Astrocyte (in vitro differentiated cells and primary cell): ENCODE measurements at regions not wholly inside any gene's neighbourhood (a gene's known extent, or its start where the extent isn't known, plus 50 kb on each side); places are given as distances from the start of the nearest gene placed in this dataset.

Experiments used
- DNase-seq: peaks from one replicate; pipeline ENCODE4 v3.0.0-alpha.2; 2010; ENCODE audit warnings: low read depth
- FAIRE-seq: peaks from 2 replicates; lab custom pipeline; 2011; peaks lifted over from hg19 to GRCh38; lab: Jason Lieb, UNC
- H2AFZ ChIP-seq: 2 replicates; pipeline ENCODE4 v1.6.0; 2012; ENCODE audit warnings: low read depth, low read length, inconsistent platforms
- H3K27ac ChIP-seq: 2 replicates; pipeline ENCODE4 v1.5.1; 2011; ENCODE audit warnings: low read depth, low read length, inconsistent platforms
- H3K27me3 ChIP-seq: 2 replicates; pipeline ENCODE4 v1.6.0; 2011; ENCODE audit warnings: low read length, inconsistent platforms; ENCODE audit not compliant: insufficient read depth
- H3K36me3 ChIP-seq: 2 replicates; pipeline ENCODE4 v1.5.1; 2011; ENCODE audit warnings: low read length, inconsistent platforms; ENCODE audit not compliant: insufficient read depth
- H3K4me1 ChIP-seq: 2 replicates; pipeline ENCODE4 v1.5.1; 2011; ENCODE audit warnings: low read length, inconsistent platforms; ENCODE audit not compliant: insufficient read depth
- H3K4me2 ChIP-seq: 2 replicates; pipeline ENCODE4 v1.6.0; 2012; ENCODE audit warnings: low read length, inconsistent platforms
- H3K4me3 ChIP-seq: 2 replicates; pipeline ENCODE4 v1.5.1; 2011; ENCODE audit warnings: low read depth, mild to moderate bottlenecking, low read length, inconsistent platforms; ENCODE audit not compliant: insufficient read depth
- H3K79me2 ChIP-seq: 2 replicates; pipeline ENCODE4 v1.6.0; 2012; ENCODE audit warnings: mild to moderate bottlenecking, low read length, inconsistent platforms; ENCODE audit not compliant: insufficient read depth
- H3K9ac ChIP-seq: 2 replicates; pipeline ENCODE4 v1.6.0; 2012; ENCODE audit warnings: mild to moderate bottlenecking, low read length, inconsistent platforms
- H3K9me3 ChIP-seq: 2 replicates; pipeline ENCODE4 v1.5.1; 2012; ENCODE audit warnings: low read depth, mild to moderate bottlenecking, low read length, inconsistent platforms; ENCODE audit not compliant: insufficient read depth
- H4K20me1 ChIP-seq: 2 replicates; pipeline ENCODE4 v1.6.0; 2012; ENCODE audit warnings: low read length, inconsistent platforms; ENCODE audit not compliant: insufficient read depth
- H3K27ac Mint-ChIP-seq: one replicate; pipeline ENCODE4 v1.8.0; 2021; ENCODE audit warnings: mild to moderate bottlenecking, mixed read lengths; ENCODE audit not compliant: unreplicated experiment
- H3K27me3 Mint-ChIP-seq: one replicate; pipeline ENCODE4 v1.8.0; 2021; ENCODE audit warnings: low read depth, mixed read lengths; ENCODE audit not compliant: unreplicated experiment
- H3K36me3 Mint-ChIP-seq: one replicate; pipeline ENCODE4 v1.8.0; 2021; ENCODE audit warnings: low read depth, mixed read lengths; ENCODE audit not compliant: unreplicated experiment
- H3K4me1 Mint-ChIP-seq: one replicate; pipeline ENCODE4 v1.8.0; 2021; ENCODE audit warnings: low read depth, mixed read lengths; ENCODE audit not compliant: unreplicated experiment
- H3K4me3 Mint-ChIP-seq: one replicate; pipeline ENCODE4 v1.8.0; 2021; ENCODE audit warnings: mild to moderate bottlenecking, moderate library complexity, mixed read lengths; ENCODE audit not compliant: unreplicated experiment
- H3K9me3 Mint-ChIP-seq: one replicate; pipeline ENCODE4 v1.8.0; 2021; ENCODE audit warnings: mild to moderate bottlenecking, mixed read lengths; ENCODE audit not compliant: unreplicated experiment
- CTCF ChIP-seq: IDR thresholded peaks from 2 replicates; pipeline ENCODE4 v1.5.1; 2011; ENCODE audit warnings: low read depth, mild to moderate bottlenecking, inconsistent platforms, low read length, moderate library complexity; ENCODE audit not compliant: insufficient read depth
- EZH2 ChIP-seq: IDR thresholded peaks from 2 replicates; pipeline ENCODE4 v1.6.1; 2012; ENCODE audit warnings: mild to moderate bottlenecking, low read length, inconsistent platforms; ENCODE audit not compliant: insufficient read depth

DNA sequence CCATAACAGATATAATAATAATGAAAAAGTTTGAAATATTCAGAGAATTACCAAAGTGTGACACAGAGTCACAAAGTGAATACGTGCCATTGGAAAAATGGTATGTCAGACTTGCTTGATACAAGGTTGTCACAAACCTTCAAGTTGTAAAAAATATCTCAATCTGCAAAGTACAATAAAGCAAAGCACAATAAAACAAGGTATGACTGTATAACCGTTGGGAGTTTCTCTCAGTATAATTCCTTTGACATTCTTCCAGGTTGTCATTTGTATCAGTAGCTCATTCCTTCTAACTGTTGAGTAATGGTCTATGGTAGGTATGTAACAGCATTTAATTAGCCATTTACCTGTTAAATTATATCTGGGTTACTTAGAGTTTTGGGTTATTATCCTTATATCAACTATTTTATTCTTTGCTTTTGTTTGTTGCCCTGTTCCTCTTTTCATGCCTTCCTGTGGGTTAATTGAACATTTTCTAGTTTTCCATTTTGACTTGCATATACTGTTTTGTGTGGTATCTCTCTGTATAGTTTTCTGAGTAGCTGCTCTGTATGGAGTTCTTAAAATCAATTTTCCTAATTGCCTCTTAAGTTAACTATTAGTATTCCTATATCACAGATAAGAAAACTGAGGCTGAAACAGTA is 112.5 kb downstream of the SUCNR1 start:
- no peak for FAIRE-seq
- H3K4me3 ChIP-seq: no peak overlapping the region
- H3K4me2 ChIP-seq: no peak overlapping the region
- no peaks in the 10 kb centered on the region for H3K36me3 ChIP-seq
- H3K9ac ChIP-seq: no peak overlapping the region
- no peaks in the 10 kb centered on the region for H3K4me1 Mint-ChIP-seq
- DNase-seq: no peak
- no peaks in the 10 kb centered on the region for H3K27me3 ChIP-seq
- H3K27me3 Mint-ChIP-seq: no peaks in the 10 kb centered on the region
- H2AFZ ChIP-seq: no peak overlapping the region
- no peak overlapping the region for H3K4me3 Mint-ChIP-seq
- no peak overlapping the region for H3K27ac ChIP-seq
- no peaks in the 10 kb centered on the region for H3K9me3 Mint-ChIP-seq
- H3K79me2 ChIP-seq: no peaks in the 10 kb centered on the region
- no peaks in the 10 kb centered on the region for H3K9me3 ChIP-seq
- no peaks in the 10 kb centered on the region for H4K20me1 ChIP-seq
- H3K4me1 ChIP-seq: no peaks in the 10 kb centered on the region
- no peaks in the 10 kb centered on the region for H3K36me3 Mint-ChIP-seq
- TF ChIP-seq EZH2 (no peak), CTCF (no peak)
- H3K27ac Mint-ChIP-seq: no peak overlapping the region

DNA sequence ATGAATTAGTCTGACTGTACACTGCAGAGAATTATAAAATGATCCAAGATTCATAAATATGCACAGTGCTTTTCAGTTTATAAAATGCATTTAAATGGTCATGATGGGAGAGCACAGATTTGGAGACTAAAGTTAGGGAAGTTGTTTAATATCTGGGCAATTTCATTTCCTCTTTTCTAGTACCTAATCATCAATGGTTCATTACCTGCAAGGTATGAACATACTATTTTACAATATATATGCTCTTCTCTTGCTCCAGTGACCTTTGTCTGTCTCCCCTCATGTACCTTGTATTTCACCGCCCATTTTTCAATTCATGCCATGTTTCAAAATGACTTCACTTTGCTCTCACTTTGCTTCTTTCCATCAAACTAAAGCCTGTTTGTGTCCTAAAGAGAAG is 114.5 kb downstream of the SUCNR1 start:
- Mint-ChIP-seq H3K4me3 (no peak overlapping the region), H3K27ac (no peak overlapping the region), H3K4me1 (no peaks in the 10 kb centered on the region), H3K27me3 (no peaks in the 10 kb centered on the region), H3K36me3 (no peaks in the 10 kb centered on the region), H3K9me3 (no peaks in the 10 kb centered on the region)
- FAIRE-seq (no peak), DNase-seq (no peak)
- no peak overlapping the region for H3K4me3 ChIP-seq
- TF ChIP-seq EZH2 (no peak), CTCF (no peak)
- H3K4me2 ChIP-seq: no peak overlapping the region
- no peaks in the 10 kb centered on the region for H3K4me1 ChIP-seq
- H3K27me3 ChIP-seq: no peaks in the 10 kb centered on the region
- no peaks in the 10 kb centered on the region for H3K9me3 ChIP-seq
- no peak overlapping the region for H3K27ac ChIP-seq
- no peak overlapping the region for H2AFZ ChIP-seq
- H3K79me2 ChIP-seq: no peaks in the 10 kb centered on the region
- no peaks in the 10 kb centered on the region for H4K20me1 ChIP-seq
- H3K9ac ChIP-seq: no peak overlapping the region
- no peaks in the 10 kb centered on the region for H3K36me3 ChIP-seq

DNA sequence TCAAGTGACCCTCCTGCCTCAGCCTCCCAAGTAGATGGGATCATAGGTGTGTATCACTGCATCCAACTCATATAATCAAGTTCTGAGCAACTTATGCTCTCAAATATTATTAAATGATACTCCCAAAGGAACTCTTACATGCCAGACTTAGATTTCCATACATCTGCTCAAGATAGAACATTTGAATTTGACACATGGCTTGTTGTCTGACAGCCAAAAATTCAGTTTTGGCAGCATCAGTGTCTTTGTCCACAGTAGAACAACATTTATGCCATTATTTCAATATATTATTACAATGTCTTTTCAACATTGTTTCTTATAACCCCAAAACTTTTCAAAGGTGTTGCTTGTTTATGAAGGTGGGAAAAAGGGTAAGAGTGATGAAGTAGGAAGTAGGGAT is 116.2 kb downstream of the SUCNR1 start:
- H3K9me3 Mint-ChIP-seq: no peaks in the 10 kb centered on the region
- Histone ChIP-seq H3K9me3 (no peaks in the 10 kb centered on the region), H4K20me1 (no peaks in the 10 kb centered on the region), H3K27me3 (no peaks in the 10 kb centered on the region), H3K4me1 (no peaks in the 10 kb centered on the region), H2AFZ (no peak overlapping the region), H3K9ac (no peak overlapping the region), H3K36me3 (no peaks in the 10 kb centered on the region), H3K4me2 (no peak overlapping the region), H3K4me3 (no peak overlapping the region), H3K79me2 (no peaks in the 10 kb centered on the region), H3K27ac (no peak overlapping the region)
- no peak for DNase-seq
- no peak for FAIRE-seq
- TF ChIP-seq EZH2 (no peak), CTCF (no peak)
- H3K27me3 Mint-ChIP-seq: no peaks in the 10 kb centered on the region
- no peaks in the 10 kb centered on the region for H3K4me1 Mint-ChIP-seq
- H3K36me3 Mint-ChIP-seq: no peaks in the 10 kb centered on the region
- H3K27ac Mint-ChIP-seq: no peak overlapping the region
- H3K4me3 Mint-ChIP-seq: no peak overlapping the region
